MM.1S (cell line): ENCODE measurements at regions not wholly inside any gene's neighbourhood (a gene's known extent, or its start where the extent isn't known, plus 50 kb on each side); places are given as distances from the start of the nearest gene placed in this dataset.

Experiments
- DNase-seq: peaks from one replicate; pipeline ENCODE4 v3.0.0-alpha.2; 2015
- H2AFZ ChIP-seq: fragments of 300-600 bp; sonication (generic); 2 replicates; pipeline ENCODE4 v1.6.0; 2016; ENCODE audit warnings: antibody characterized with exemption, low read length
- H3F3A ChIP-seq: fragments of 300-600 bp; sonication (generic); 2 replicates; pipeline ENCODE4 v1.6.1; 2016; ENCODE audit warnings: mild to moderate bottlenecking, antibody characterized with exemption, low read length, moderate library complexity, mixed read lengths; ENCODE audit not compliant: insufficient read depth
- H3K27ac ChIP-seq: fragments of 300-600 bp; sonication (generic); 2 replicates; pipeline ENCODE4 v1.5.1; 2016; ENCODE audit warnings: mild to moderate bottlenecking, low read length
- H3K27me3 ChIP-seq: fragments of 300-600 bp; sonication (generic); replicated peaks from 2 replicates; pipeline ENCODE4 v1.6.0; 2016; ENCODE audit warnings: low read length; ENCODE audit not compliant: insufficient read depth
- H3K36me3 ChIP-seq: fragments of 300-600 bp; sonication (generic); replicated peaks from 2 replicates; pipeline ENCODE4 v1.6.1; 2016; ENCODE audit warnings: mild to moderate bottlenecking, low read length, mixed read lengths; ENCODE audit not compliant: insufficient read depth
- H3K4me1 ChIP-seq: fragments of 300-600 bp; sonication (generic); 2 replicates; pipeline ENCODE4 v1.6.1; 2016; ENCODE audit warnings: low read length, mixed read lengths
- H3K4me2 ChIP-seq: fragments of 300-600 bp; sonication (generic); 2 replicates; pipeline ENCODE4 v1.6.0; 2016; ENCODE audit warnings: low read depth, low read length
- H3K4me3 ChIP-seq: fragments of 300-600 bp; sonication (generic); 2 replicates; pipeline ENCODE4 v1.5.1; 2016; ENCODE audit warnings: low read length, mixed read lengths
- H3K79me2 ChIP-seq: fragments of 300-600 bp; sonication (generic); 2 replicates; pipeline ENCODE4 v1.6.1; 2016; ENCODE audit warnings: mixed run types, low read length, mixed read lengths
- H3K9ac ChIP-seq: fragments of 300-600 bp; sonication (generic); 2 replicates; pipeline ENCODE4 v1.6.1; 2016; ENCODE audit warnings: low read length, mixed read lengths
- H3K9me2 ChIP-seq: fragments of 300-600 bp; sonication (generic); replicated peaks from 2 replicates; pipeline ENCODE4 v1.6.1; 2016; ENCODE audit warnings: mild to moderate bottlenecking, low read length, mixed read lengths; ENCODE audit not compliant: insufficient read depth
- H3K9me3 ChIP-seq: fragments of 300-600 bp; sonication (generic); replicated peaks from 2 replicates; pipeline ENCODE4 v1.6.1; 2016; ENCODE audit warnings: mild to moderate bottlenecking, low read length, mixed read lengths; ENCODE audit not compliant: insufficient read depth
- H4K20me1 ChIP-seq: fragments of 300-600 bp; sonication (generic); 2 replicates; pipeline ENCODE4 v1.6.1; 2016; ENCODE audit warnings: mild to moderate bottlenecking, low read length, moderate library complexity, mixed read lengths; ENCODE audit not compliant: insufficient read depth
- CTCF ChIP-seq: fragments of 300-600 bp; sonication (generic); IDR thresholded peaks from 2 replicates; pipeline ENCODE4 v1.5.1; 2016; ENCODE audit warnings: antibody characterized with exemption, low read length, mixed read lengths
- EZH2 ChIP-seq: fragments of 300-600 bp; sonication (generic); optimal IDR thresholded peaks from 2 replicates; pipeline ENCODE3; 2017; ENCODE audit warnings: low read depth, mild to moderate bottlenecking, antibody characterized with exemption, low read length, mixed read lengths
- EZH2phosphoT487 ChIP-seq: fragments of 300-600 bp; sonication (generic); IDR thresholded peaks from 2 replicates; pipeline ENCODE4 v1.6.1; 2018; ENCODE audit warnings: antibody characterized with exemption, low read length

GRCh38 chr11:134908583-134908982 lies 496.5 kb upstream of the B3GAT1 start:
- no peaks in the 10 kb centered on the region for H4K20me1 ChIP-seq
- no peak overlapping the region for H3K4me2 ChIP-seq
- H3K27ac ChIP-seq = no peak overlapping the region
- H3K9ac ChIP-seq = no peak overlapping the region
- H2AFZ ChIP-seq = no peak overlapping the region
- no peaks in the 10 kb centered on the region for H3F3A ChIP-seq
- no peaks in the 10 kb centered on the region for H3K79me2 ChIP-seq
- H3K4me3 ChIP-seq = no peak overlapping the region
- H3K9me3 ChIP-seq = no peaks in the 10 kb centered on the region
- H3K4me1 ChIP-seq = no peaks in the 10 kb centered on the region
- H3K36me3 ChIP-seq = no peaks in the 10 kb centered on the region
- DNase-seq = no peak
- H3K27me3 ChIP-seq = no peaks in the 10 kb centered on the region; the same call in 1 of the 2 replicates
- H3K9me2 ChIP-seq = no peaks in the 10 kb centered on the region
- TF ChIP-seq CTCF (no peak), EZH2phosphoT487 (no peak), EZH2 (no peak)

GRCh38 chr11:134907636-134908035 lies 495.6 kb upstream of the B3GAT1 start:
- Histone ChIP-seq H3F3A (no peaks in the 10 kb centered on the region), H3K9ac (no peak overlapping the region), H3K9me3 (no peaks in the 10 kb centered on the region), H3K9me2 (no peaks in the 10 kb centered on the region), H3K27me3 (no peaks in the 10 kb centered on the region; the same call in 1 of the 2 replicates), H3K4me2 (no peak overlapping the region), H4K20me1 (no peaks in the 10 kb centered on the region), H3K4me3 (no peak overlapping the region), H2AFZ (no peak overlapping the region), H3K36me3 (no peaks in the 10 kb centered on the region), H3K4me1 (no peaks in the 10 kb centered on the region), H3K79me2 (no peaks in the 10 kb centered on the region), H3K27ac (no peak overlapping the region)
- no peak for DNase-seq
- TF ChIP-seq EZH2 = no peak
- TF ChIP-seq CTCF = no peak
- TF ChIP-seq EZH2phosphoT487 = no peak

- Histone ChIP-seq H3F3A (no peaks in the 10 kb centered on the region), H3K4me3 (no peak overlapping the region), H3K4me2 (no peak overlapping the region), H2AFZ (no peak overlapping the region), H3K9me2 (no peaks in the 10 kb centered on the region), H3K27me3 (no peaks in the 10 kb centered on the region; the same call in 1 of the 2 replicates), H3K9me3 (no peaks in the 10 kb centered on the region), H3K27ac (no peak overlapping the region), H4K20me1 (no peaks in the 10 kb centered on the region), H3K4me1 (no peaks in the 10 kb centered on the region), H3K79me2 (no peaks in the 10 kb centered on the region), H3K36me3 (no peaks in the 10 kb centered on the region), H3K9ac (no peak overlapping the region)
- DNase-seq = no peak
- TF ChIP-seq CTCF (no peak), EZH2phosphoT487 (no peak)
These were observed 494.4 kb upstream of the B3GAT1 start for GRCh38 chr11:134906356-134906955.
